ENCODE measurements at regions not wholly inside any gene's neighbourhood (a gene's known extent, or its start where the extent isn't known, plus 50 kb on each side); places are given as distances from the start of the nearest gene placed in this dataset.

DNA sequence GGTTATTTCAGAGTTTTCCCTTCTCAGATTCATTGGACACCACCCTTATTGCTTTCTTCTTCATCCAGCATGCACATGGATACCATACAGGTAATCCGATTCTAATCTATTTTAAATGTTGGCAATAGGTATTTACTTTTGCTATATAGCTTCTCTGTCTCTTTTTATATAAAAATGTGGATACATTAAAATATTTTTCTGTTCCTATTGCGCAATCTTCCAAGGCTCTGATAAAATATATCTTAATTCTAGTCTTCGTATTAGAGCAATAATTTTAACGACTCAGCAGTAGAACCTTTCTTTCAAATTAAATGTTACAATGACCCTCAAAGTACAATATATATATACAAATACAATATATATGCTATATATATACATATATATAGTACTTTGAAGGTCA lies 239.8 kb downstream of the DCAF12L2 start:
- no peak for DNase-seq (ENCODE audit: low spot score)
- in situ Hi-C loops (cut with MboI; ENCODE audit: low pct_unique_long_range_greater_than_20kb, low sequenced_read_pairs, unreplicated experiment) = no loop called here
- TF ChIP-seq, protein P1, sequence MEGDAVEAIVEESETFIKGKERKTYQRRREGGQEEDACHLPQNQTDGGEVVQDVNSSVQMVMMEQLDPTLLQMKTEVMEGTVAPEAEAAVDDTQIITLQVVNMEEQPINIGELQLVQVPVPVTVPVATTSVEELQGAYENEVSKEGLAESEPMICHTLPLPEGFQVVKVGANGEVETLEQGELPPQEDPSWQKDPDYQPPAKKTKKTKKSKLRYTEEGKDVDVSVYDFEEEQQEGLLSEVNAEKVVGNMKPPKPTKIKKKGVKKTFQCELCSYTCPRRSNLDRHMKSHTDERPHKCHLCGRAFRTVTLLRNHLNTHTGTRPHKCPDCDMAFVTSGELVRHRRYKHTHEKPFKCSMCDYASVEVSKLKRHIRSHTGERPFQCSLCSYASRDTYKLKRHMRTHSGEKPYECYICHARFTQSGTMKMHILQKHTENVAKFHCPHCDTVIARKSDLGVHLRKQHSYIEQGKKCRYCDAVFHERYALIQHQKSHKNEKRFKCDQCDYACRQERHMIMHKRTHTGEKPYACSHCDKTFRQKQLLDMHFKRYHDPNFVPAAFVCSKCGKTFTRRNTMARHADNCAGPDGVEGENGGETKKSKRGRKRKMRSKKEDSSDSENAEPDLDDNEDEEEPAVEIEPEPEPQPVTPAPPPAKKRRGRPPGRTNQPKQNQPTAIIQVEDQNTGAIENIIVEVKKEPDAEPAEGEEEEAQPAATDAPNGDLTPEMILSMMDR (IDR thresholded peaks at IDR 0.05; ENCODE audit: extremely low read depth, insufficient read depth, missing control alignments) = no peak

DNA sequence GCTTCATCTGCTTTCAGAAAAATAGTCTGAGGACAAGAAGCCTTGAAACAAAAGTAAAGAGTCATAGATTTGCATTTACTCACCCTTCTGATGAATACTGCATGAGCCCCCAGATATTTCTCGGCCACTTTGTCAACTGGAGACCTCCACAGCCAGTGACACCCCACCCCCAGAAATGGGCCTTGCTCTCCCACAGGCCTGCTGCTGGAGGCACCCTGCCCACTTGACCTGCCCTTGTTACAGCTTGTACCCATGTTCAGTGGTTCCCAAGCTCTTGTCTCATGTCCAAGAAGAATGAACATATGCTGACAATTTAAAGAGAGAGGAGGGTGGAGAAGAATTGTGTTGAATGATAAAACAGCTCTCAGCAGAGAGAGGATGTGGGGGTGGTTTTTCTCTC lies 225.1 kb downstream of the DCAF12L2 start:
- in situ Hi-C loops (cut with MboI; ENCODE audit: low pct_unique_long_range_greater_than_20kb, low sequenced_read_pairs, unreplicated experiment) = no loop called here
- TF ChIP-seq, protein P1 (IDR thresholded peaks at IDR 0.05; ENCODE audit: extremely low read depth, insufficient read depth, missing control alignments) = no peak
- no peak for DNase-seq (ENCODE audit: low spot score)

DNA sequence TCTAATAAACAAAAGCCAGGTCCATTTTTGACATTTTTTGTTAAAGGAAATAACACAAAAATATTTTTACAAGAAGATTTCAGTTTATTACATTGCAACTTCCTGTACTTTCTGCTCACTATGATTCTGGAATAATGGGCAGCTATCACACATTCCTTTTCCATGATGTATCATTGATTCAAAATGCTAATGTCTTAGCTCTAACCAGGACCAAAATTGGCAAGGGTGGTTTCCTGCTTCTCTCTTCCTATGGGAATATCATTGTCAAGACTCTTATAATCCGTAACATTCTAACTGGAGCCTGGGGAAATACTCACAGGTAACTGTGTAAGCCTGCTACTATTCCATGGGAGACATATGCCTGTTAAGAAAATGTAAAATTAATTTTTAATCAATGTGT lies 218.6 kb downstream of the DCAF12L2 start:
- no peak for DNase-seq (ENCODE audit: low spot score)
- in situ Hi-C loops (cut with MboI; ENCODE audit: low pct_unique_long_range_greater_than_20kb, low sequenced_read_pairs, unreplicated experiment) = no loop called here
- TF ChIP-seq, protein P1 (IDR thresholded peaks at IDR 0.05; ENCODE audit: extremely low read depth, insufficient read depth, missing control alignments) = no peak

DNA sequence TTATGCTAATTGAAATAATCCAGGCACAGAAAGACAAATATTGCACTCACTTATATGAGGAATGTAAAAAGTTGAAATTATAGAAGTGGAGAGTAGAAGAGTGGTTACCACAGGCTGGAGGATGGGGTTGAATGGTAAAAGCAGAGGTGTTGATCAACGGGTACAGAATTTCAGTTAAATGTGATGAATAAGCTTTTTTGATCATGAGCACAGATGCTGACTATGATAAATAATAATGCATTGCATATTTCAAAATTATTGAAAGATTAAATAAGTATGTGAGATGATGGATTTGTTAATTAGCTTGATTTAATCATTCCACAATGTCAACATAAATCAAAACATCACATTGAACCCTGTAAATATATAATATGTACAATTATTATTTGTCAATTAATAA lies 213.1 kb downstream of the DCAF12L2 start:
- TF ChIP-seq, protein P1 (IDR thresholded peaks at IDR 0.05; ENCODE audit: extremely low read depth, insufficient read depth, missing control alignments) = no peak
- in situ Hi-C loops (cut with MboI; ENCODE audit: low pct_unique_long_range_greater_than_20kb, low sequenced_read_pairs, unreplicated experiment) = no loop called here
- DNase-seq (ENCODE audit: low spot score) = no peak

DNA sequence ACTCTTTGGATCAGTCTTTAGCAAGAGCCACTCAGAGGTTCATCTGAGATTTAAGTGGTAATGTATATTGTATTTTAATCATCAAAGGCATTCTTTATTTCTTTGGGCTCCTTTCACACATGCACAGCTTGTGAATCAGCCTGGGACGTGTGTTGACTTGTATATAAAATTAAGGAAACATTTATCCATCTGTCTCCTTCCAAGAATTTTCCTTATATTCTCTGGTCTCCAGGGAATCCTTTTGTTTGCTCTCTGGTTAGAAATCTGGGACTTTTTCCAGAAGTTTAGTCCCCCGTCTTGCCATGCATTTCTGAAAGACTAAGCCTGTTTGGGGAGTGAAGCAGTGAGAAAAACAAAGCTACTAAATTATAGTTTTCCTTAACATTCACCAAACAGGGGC lies 212.3 kb downstream of the DCAF12L2 start:
- in situ Hi-C loops (cut with MboI; ENCODE audit: low pct_unique_long_range_greater_than_20kb, low sequenced_read_pairs, unreplicated experiment) = no loop called here
- no peak for DNase-seq (ENCODE audit: low spot score)
- TF ChIP-seq, protein P1 (IDR thresholded peaks at IDR 0.05; ENCODE audit: extremely low read depth, insufficient read depth, missing control alignments) = no peak

DNA sequence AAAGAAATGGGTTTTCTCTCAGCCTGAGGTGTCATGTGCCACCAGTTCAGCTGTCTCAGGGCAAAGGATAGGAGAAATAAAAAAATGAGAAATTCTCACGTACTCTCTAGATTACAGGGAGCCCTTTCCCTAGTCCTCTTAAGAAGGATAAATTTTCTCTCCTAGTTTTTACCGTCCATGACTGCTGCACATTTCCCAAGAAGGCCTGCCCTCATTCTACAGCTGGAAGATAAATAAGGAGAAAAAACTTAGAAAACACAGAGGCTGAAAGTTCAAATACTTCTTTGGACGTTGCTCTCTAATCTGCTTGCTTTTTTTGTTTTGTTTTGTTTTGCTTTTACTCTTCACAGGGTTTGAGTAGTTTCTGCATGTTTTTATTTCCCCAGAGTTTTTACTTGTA lies 211.9 kb downstream of the DCAF12L2 start:
- TF ChIP-seq, protein P1 (IDR thresholded peaks at IDR 0.05; ENCODE audit: extremely low read depth, insufficient read depth, missing control alignments) = no peak
- DNase-seq (ENCODE audit: low spot score) = no peak
- in situ Hi-C loops (cut with MboI; ENCODE audit: low pct_unique_long_range_greater_than_20kb, low sequenced_read_pairs, unreplicated experiment) = no loop called here

DNA sequence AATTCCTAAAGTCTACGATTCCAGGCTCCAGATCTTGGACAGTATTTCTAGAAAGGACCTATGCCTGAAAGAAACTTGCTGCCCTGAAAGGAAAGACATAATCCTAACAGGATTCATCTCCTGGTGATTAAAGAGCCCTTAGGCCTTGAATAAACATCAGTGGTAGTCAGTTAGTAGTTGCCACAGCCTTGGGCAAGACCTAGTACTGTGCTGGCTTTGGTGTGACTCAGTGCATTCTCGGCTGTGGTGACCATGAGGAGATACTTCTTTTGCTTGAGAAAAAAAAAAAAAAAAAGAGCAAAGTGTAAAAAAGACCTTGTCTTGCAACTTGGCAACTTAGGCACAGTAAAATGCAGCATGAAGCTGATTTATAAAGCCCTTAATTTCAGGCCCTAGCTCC lies 188.2 kb downstream of the DCAF12L2 start:
- DNase-seq (ENCODE audit: low spot score) = no peak

More for the DNA sequence above, 188.2 kb downstream of the DCAF12L2 start:
- in situ Hi-C loops (cut with MboI; ENCODE audit: low pct_unique_long_range_greater_than_20kb, low sequenced_read_pairs, unreplicated experiment) = no loop called here
- TF ChIP-seq, protein P1 (IDR thresholded peaks at IDR 0.05; ENCODE audit: extremely low read depth, insufficient read depth, missing control alignments) = no peak

All from GM13977 (cell line).